K562 (cell line): ENCODE measurements at regions not wholly inside any gene's neighbourhood (a gene's known extent, or its start where the extent isn't known, plus 50 kb on each side); places are given as distances from the start of the nearest gene placed in this dataset.

ENCODE experiments used
- ATAC-seq: fragments of 200-7000 bp; cut with Tn5 transposase; 3 replicates; pipeline ENCODE4 v1.9.1; 2020; ENCODE audit warnings: moderate library complexity
- BruUV-seq: library from RNA; stranded (reverse); fragments of 400-500 nt; replicated peaks from 2 replicates; lab custom pipeline; 2021; lab: Mats Ljungman, UMichigan
- CTCF ChIA-PET: fragments of 300-600 bp; formaldehyde crosslinking; extraction: SDS; loops from one replicate; lab custom pipeline; 2021; ENCODE audit warnings: low intra/inter-chr PET ratio; lab: Yijun Ruan, JAX
- POLR2A ChIA-PET: fragments of 300-600, 350-650 bp; sonication (Branson Sonifier 250); formaldehyde crosslinking; extraction: SDS; loops from one replicate; lab custom pipeline; 2021; ENCODE audit warnings: antibody characterized with exemption, inconsistent platforms; lab: Yijun Ruan, JAX
- DNase-seq, 4 experiments: peaks; one replicate each; pipeline versions ENCODE4 v3.0.0 to v3.0.0-alpha.2; 2011 to 2018; ENCODE audit warnings: low spot score in 3 of 4, mixed read lengths in 3 of 4; ENCODE audit errors: extremely low read depth in 1 of 4
- FAIRE-seq: peaks from 2 replicates; lab custom pipeline; 2011; peaks lifted over from hg19 to GRCh38; lab: Jason Lieb, UNC
- H2AFZ ChIP-seq: 2 replicates; pipeline ENCODE4 v1.6.0; 2011; ENCODE audit warnings: low read depth, low read length, control low read depth, inconsistent platforms
- H3K27ac ChIP-seq: fragments of 200-600 bp; 3 replicates; pipeline ENCODE4 v1.8.0; 2011; ENCODE audit warnings: low read depth, mild to moderate bottlenecking, control low read depth, inconsistent platforms, low read length, moderate library complexity, mixed read lengths; ENCODE audit errors: extremely low read depth
- H3K27me3 ChIP-seq, 2 experiments: fragments of 300-600 bp in 1 of 2; 2 replicates in 1 of 2; 3 replicates in 1 of 2; pipeline versions ENCODE4 v1.6.0 to v1.8.0; 2011; ENCODE audit warnings: inconsistent platforms in 2 of 2, low read length in 2 of 2, mild to moderate bottlenecking in 1 of 2, mixed read lengths in 1 of 2, moderate library complexity in 1 of 2; ENCODE audit not compliant: control insufficient read depth in 2 of 2, insufficient read depth in 2 of 2
- H3K36me3 ChIP-seq: fragments of 300-600 bp; 3 replicates; pipeline ENCODE4 v1.8.0; 2011; ENCODE audit warnings: mild to moderate bottlenecking, low read length, inconsistent platforms; ENCODE audit not compliant: control insufficient read depth, insufficient read depth
- H3K4me1 ChIP-seq, 2 experiments: fragments of 200-600 bp in 1 of 2; replicated peaks in 1 of 2; 2 replicates in 1 of 2; 3 replicates in 1 of 2; pipeline versions ENCODE4 v1.5.1 to v1.8.0; 2011; ENCODE audit warnings: inconsistent platforms in 2 of 2, low read length in 2 of 2, mild to moderate bottlenecking in 1 of 2, mixed read lengths in 1 of 2, moderate library complexity in 1 of 2; ENCODE audit not compliant: control insufficient read depth in 2 of 2, insufficient read depth in 2 of 2
- H3K4me2 ChIP-seq: 2 replicates; pipeline ENCODE4 v1.6.1; 2011; ENCODE audit warnings: low read length, control low read depth, inconsistent platforms, mixed read lengths; ENCODE audit not compliant: insufficient read depth
- H3K4me3 ChIP-seq: fragments of 200-600 bp; sonication (generic), shearing (Covaris generic); 2 replicates; pipeline ENCODE4 v1.5.1; 2016; ENCODE audit warnings: control low read depth, inconsistent platforms
- H3K79me2 ChIP-seq: fragments of 200-600 bp; 3 replicates; pipeline ENCODE4 v1.8.0; 2011; ENCODE audit warnings: low read length, inconsistent platforms; ENCODE audit not compliant: control insufficient read depth, insufficient read depth
- H3K9ac ChIP-seq, 2 experiments: 2 replicates each; pipeline versions ENCODE4 v1.6.0 to v1.6.1; 2011; ENCODE audit warnings: low read depth in 2 of 2, low read length in 2 of 2, control low read depth in 1 of 2, inconsistent platforms in 1 of 2, mild to moderate bottlenecking in 1 of 2, mixed read lengths in 1 of 2; ENCODE audit not compliant: insufficient read depth in 1 of 2
- H3K9me1 ChIP-seq: one replicate; pipeline ENCODE4 v1.6.0; 2011; ENCODE audit warnings: inconsistent platforms, mild to moderate bottlenecking, low read length, moderate library complexity; ENCODE audit not compliant: control insufficient read depth, insufficient read depth
- H3K9me3 ChIP-seq: replicated peaks from 2 replicates; pipeline ENCODE4 v1.5.1; 2011; ENCODE audit warnings: low read depth, low read length, inconsistent platforms; ENCODE audit not compliant: control insufficient read depth, insufficient read depth
- H4K20me1 ChIP-seq: replicated peaks from 2 replicates; pipeline ENCODE4 v1.6.1; 2011; ENCODE audit warnings: low read length, inconsistent platforms, mixed read lengths; ENCODE audit not compliant: control insufficient read depth, insufficient read depth
- MEIS2 ChIP-seq: fragments of 450-650 bp; IDR thresholded peaks from 2 replicates; pipeline ENCODE4 v1.6.1; 2014; ENCODE audit warnings: mild to moderate bottlenecking; ENCODE audit not compliant: partially characterized antibody
- NFXL1 ChIP-seq: fragments of 450-650 bp; formaldehyde crosslinking; IDR thresholded peaks from 2 replicates; pipeline ENCODE4 v1.4.0; 2021; ENCODE audit warnings: mild to moderate bottlenecking
- PBX2 ChIP-seq, 2 experiments: IDR thresholded peaks in 1 of 2; conservative IDR thresholded peaks in 1 of 2; 2 replicates each; pipeline ENCODE4 v1.6.1; 2016; ENCODE audit warnings: low read depth in 2 of 2, mild to moderate bottlenecking in 1 of 2, missing compliant biosample characterization in 1 of 2, missing genetic modification characterization in 1 of 2, moderate library complexity in 1 of 2
- WGBS: fragments of 100-300 bp; shearing (Covaris generic); methylation state at CpG from one replicate; pipeline ENCODE4 v1.1.6; 2016; ENCODE audit warnings: low coverage, mixed read lengths; ENCODE audit not compliant: insufficient coverage; ENCODE audit errors: missing lambda C conversion rate; 5-methylcytosine and 5-hydroxymethylcytosine counted together
- in situ Hi-C: fragments of 300-500 bp; cut with MboI; formaldehyde crosslinking; loops from 4 replicates; pipeline ENCODE4 v1.15.0; 2018; ENCODE audit warnings: inconsistent platforms, mixed read lengths
- intact Hi-C: fragments of 100-400 bp; cut with micrococcal nuclease; formaldehyde crosslinking; loops from 2 replicates; pipeline ENCODE4 v1.14.2; 2022
- TF ChIP-seq, protein P1 (sequence below): fragments of 450-650 bp; IDR thresholded peaks from 2 replicates; pipeline ENCODE4 v1.6.1; 2016

DNA sequence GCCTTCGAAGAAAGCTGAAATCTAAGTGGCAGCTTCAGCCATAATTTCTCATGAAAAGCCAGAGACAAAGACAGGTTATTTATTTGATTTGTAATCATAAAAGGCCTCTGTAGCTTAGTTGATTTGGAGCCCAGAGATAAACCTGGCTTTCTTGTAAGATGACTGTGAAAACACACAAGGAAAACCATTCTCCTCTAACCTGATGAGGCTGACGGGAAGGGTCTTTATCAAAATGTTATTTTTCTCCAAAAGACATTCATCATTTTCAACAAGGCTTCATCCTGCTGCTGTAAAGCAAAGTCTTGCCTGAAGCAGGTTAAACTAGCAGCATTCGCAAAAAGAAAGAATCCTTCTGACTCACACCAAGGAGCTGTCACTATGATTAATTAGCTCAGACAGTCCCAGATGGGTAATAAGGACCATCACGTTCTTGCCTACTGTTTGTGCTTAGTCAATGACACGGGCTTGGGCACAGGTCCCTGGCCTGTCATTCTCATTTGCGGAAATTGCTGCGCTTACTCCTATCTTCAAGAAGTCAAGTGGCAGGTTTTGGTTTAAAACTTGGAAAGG is 286.6 kb downstream of the C12orf75 start:
- H4K20me1 ChIP-seq, result no peaks in the 10 kb centered on the region
- no peaks in the 10 kb centered on the region for H3K4me1 ChIP-seq
- ATAC-seq (no peak), DNase-seq (no peak), FAIRE-seq (no peak)
- 3% methylated on average over 7 of the region's 7 CpGs for WGBS
- ChIA-PET CTCF (no interaction called here), POLR2A (interaction anchor here (0.7 kb wide), 1 partner anchor 57 kb away, joined by 3 read pairs; no protein-coding TSS in a partner anchor)
- no peaks in the 10 kb centered on the region for H3K9me3 ChIP-seq
- in situ Hi-C loops, result no loop called here
- TF ChIP-seq PBX2 (CRISPR knock-in tag; IDR thresholded peaks at IDR 0.05; ENCODE audit: low read depth), result no peak
- peak; percentile 66 for TF ChIP-seq PBX2 (tag; conservative IDR thresholded peaks at IDR 0.05; ENCODE audit: low read depth)
- TF ChIP-seq MEIS2, result peak; percentile 86
- TF ChIP-seq NFXL1, result no peak
- TF ChIP-seq, protein P1, sequence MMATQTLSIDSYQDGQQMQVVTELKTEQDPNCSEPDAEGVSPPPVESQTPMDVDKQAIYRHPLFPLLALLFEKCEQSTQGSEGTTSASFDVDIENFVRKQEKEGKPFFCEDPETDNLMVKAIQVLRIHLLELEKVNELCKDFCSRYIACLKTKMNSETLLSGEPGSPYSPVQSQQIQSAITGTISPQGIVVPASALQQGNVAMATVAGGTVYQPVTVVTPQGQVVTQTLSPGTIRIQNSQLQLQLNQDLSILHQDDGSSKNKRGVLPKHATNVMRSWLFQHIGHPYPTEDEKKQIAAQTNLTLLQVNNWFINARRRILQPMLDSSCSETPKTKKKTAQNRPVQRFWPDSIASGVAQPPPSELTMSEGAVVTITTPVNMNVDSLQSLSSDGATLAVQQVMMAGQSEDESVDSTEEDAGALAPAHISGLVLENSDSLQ, result peak; percentile 79
- H3K79me2 ChIP-seq, result no peaks in the 10 kb centered on the region
- no peaks in the 10 kb centered on the region for H3K27me3 ChIP-seq
- no peaks in the 10 kb centered on the region for H3K36me3 ChIP-seq
- BruUV-seq, result no TSS peak
- intact Hi-C loops, result no loop called here
- no peak overlapping the region for H2AFZ ChIP-seq
- no peaks in the 10 kb centered on the region for H3K9me1 ChIP-seq
- H3K4me3 ChIP-seq, result no peak overlapping the region
- no peak overlapping the region for H3K27ac ChIP-seq
- no peak overlapping the region for H3K4me2 ChIP-seq
- H3K9ac ChIP-seq, result no peak overlapping the region
